Neural crest cell (in vitro differentiated cells): ENCODE measurements at regions not wholly inside any gene's neighbourhood (a gene's known extent, or its start where the extent isn't known, plus 50 kb on each side); places are given as distances from the start of the nearest gene placed in this dataset.

Experiments used
- DNase-seq: peaks from one replicate; pipeline ENCODE4 v3.0.0; 2021; ENCODE audit warnings: low read depth, mixed read lengths, low spot score
- H3K27ac Mint-ChIP-seq: one replicate; pipeline ENCODE4 v1.8.0; 2021; ENCODE audit warnings: mild to moderate bottlenecking, mixed read lengths; ENCODE audit not compliant: unreplicated experiment
- H3K27me3 Mint-ChIP-seq: 2 replicates; pipeline ENCODE4 v1.8.0; 2021; ENCODE audit warnings: low read depth, mild to moderate bottlenecking, mixed read lengths
- H3K36me3 Mint-ChIP-seq: 2 replicates; pipeline ENCODE4 v1.8.0; 2021; ENCODE audit warnings: low read depth, mild to moderate bottlenecking, mixed read lengths
- H3K4me1 Mint-ChIP-seq: 2 replicates; pipeline ENCODE4 v1.8.0; 2021; ENCODE audit warnings: mixed read lengths
- H3K4me3 Mint-ChIP-seq: one replicate; pipeline ENCODE4 v1.8.0; 2021; ENCODE audit warnings: mild to moderate bottlenecking, mixed read lengths
- H3K9me3 Mint-ChIP-seq: 2 replicates; pipeline ENCODE4 v1.8.0; 2021; ENCODE audit warnings: mixed read lengths
- CTCF ChIP-seq: fragments of 200-600 bp; sonication (generic); conservative IDR thresholded peaks from 2 replicates; pipeline ENCODE4 v1.5.0; 2021; ENCODE audit warnings: antibody characterized with exemption, mild to moderate bottlenecking

DNA sequence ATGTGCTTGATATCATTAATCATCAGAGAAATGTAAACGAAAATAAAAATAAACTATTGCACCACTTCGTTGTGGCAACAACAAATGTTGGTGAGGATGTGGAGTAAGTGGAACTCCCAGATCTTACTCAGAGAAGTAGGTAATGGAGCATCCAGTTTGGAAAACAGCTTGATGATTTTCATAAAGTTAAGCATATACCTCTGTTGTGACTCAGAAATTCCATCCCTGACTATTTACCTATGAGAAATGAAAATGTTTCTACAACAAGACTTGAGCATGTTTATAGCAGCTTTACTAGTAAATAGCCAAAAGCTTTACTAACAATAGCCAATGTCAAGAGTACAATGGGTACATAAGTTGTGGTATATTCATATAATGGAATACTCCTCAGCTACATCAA lies 214.7 kb upstream of the NMUR2 start:
- Mint-ChIP-seq H3K4me1 (peaks cover 30% of the 10 kb centered on the region), H3K27me3 (no peaks in the 10 kb centered on the region), H3K9me3 (peaks cover 4% of the 10 kb centered on the region), H3K27ac (no peak overlapping the region), H3K4me3 (no peak overlapping the region), H3K36me3 (no peaks in the 10 kb centered on the region)
- no peak for DNase-seq
- TF ChIP-seq CTCF: no peak

- no peaks in the 10 kb centered on the region for H3K36me3 Mint-ChIP-seq
- peaks cover 2% of the 10 kb centered on the region for H3K9me3 Mint-ChIP-seq
- no peak overlapping the region for H3K4me3 Mint-ChIP-seq
- TF ChIP-seq CTCF: no peak
- no peak overlapping the region for H3K27ac Mint-ChIP-seq
- peaks cover 38% of the 10 kb centered on the region for H3K4me1 Mint-ChIP-seq
- no peak for DNase-seq
- no peaks in the 10 kb centered on the region for H3K27me3 Mint-ChIP-seq
These were observed 217.5 kb upstream of the NMUR2 start for GRCh38 chr5:152622628-152623027.

DNA sequence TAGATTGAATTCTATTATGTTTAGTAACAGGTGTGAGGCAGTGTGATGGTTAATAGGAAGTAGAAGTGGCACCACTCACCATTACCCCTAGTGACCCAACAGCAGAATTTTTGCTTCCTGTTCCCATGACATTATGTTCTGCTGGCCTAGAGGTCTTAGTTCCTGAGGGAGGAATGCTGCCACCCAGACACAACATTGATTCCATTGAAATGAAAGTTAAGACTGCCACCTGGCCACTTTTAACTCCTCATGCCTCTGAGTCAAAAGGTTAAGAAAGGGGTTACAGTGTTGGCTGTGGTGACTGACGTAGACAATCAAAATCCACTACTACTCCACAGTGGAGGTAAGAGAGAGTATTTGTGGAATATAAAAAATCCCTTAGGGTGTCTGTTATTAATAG lies 218.9 kb upstream of the NMUR2 start:
- no peak overlapping the region for H3K4me3 Mint-ChIP-seq
- TF ChIP-seq CTCF: no peak

GRCh38 chr5:152625696-152626095 lies 220.6 kb upstream of the NMUR2 start:
- no peaks in the 10 kb centered on the region for H3K36me3 Mint-ChIP-seq
- no peak overlapping the region for H3K4me3 Mint-ChIP-seq
- DNase-seq: no peak
- H3K4me1 Mint-ChIP-seq: peaks cover 32% of the 10 kb centered on the region
- no peaks in the 10 kb centered on the region for H3K27me3 Mint-ChIP-seq
- no peak for TF ChIP-seq CTCF
- no peak overlapping the region for H3K27ac Mint-ChIP-seq
- H3K9me3 Mint-ChIP-seq: no peaks in the 10 kb centered on the region

More for the DNA sequence above, 218.9 kb upstream of the NMUR2 start:
- no peaks in the 10 kb centered on the region for H3K36me3 Mint-ChIP-seq
- no peaks in the 10 kb centered on the region for H3K9me3 Mint-ChIP-seq
- peaks cover 37% of the 10 kb centered on the region for H3K4me1 Mint-ChIP-seq
- H3K27me3 Mint-ChIP-seq: no peaks in the 10 kb centered on the region
- DNase-seq: no peak
- H3K27ac Mint-ChIP-seq: no peak overlapping the region

GRCh38 chr5:152631221-152631620 lies 226.1 kb upstream of the NMUR2 start:
- Mint-ChIP-seq H3K4me1 (peaks cover 10% of the 10 kb centered on the region), H3K4me3 (no peak overlapping the region), H3K27me3 (no peaks in the 10 kb centered on the region)

More at GRCh38 chr5:152631221-152631620, 226.1 kb upstream of the NMUR2 start:
- H3K9me3 Mint-ChIP-seq: no peaks in the 10 kb centered on the region
- H3K36me3 Mint-ChIP-seq: no peaks in the 10 kb centered on the region
- no peak for DNase-seq
- TF ChIP-seq CTCF: no peak
- H3K27ac Mint-ChIP-seq: no peak overlapping the region
